SIG-M5 treated with dmso at 0.1 percent for 504 hours (cell line): ENCODE measurements at regions not wholly inside any gene's neighbourhood (a gene's known extent, or its start where the extent isn't known, plus 50 kb on each side); places are given as distances from the start of the nearest gene placed in this dataset.
"Not testable (repeated sequence)": the region's sequence is repeated elsewhere in the genome, so short reads cannot be mapped to it uniquely, and the experiment has no call there.

Experiments
- DNase-seq: peaks from one replicate; lab custom pipeline; 2025; ENCODE audit not compliant: unreplicated experiment; lab: John Stamatoyannopoulos, UW

DNA sequence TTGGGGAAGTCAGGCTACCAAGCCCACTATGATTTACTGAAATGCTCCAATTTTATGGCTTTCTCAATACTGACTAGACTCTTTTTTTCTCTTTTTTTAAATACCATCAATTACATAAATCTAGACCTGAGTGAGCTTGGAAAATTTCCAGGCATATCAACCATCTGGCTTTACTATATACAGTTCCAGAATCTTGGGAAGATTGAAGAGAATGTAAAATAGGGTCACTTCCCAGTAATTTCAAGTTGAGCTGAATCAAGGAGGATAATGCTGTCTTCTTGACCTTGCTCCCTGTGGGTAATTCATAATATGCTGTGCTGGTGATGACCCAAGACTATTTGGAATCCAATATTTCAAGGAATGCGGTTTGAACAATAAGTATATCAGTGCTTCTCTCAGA is 108.1 kb downstream of the MAP3K21 start:
- no peak for DNase-seq

DNA sequence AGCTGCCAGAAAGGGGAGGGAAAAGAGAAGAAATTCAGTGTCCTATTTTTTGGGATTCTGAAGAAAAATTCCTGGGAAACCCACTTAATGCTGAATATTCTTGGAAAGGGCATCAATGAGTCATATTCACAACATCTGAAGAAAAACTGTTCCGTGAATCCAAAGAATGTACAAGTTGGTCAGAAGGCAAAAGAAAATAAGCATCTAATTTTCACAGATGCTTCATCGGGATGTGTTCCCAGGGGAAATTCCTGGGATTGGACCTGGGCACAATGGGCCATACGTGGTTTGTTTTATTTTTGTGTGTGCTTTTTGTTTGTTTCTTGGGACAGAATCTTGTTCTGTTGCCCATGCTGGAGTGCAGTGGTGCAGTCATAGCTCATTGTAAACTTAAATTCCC is 112.2 kb downstream of the MAP3K21 start:
- DNase-seq: no peak

DNA sequence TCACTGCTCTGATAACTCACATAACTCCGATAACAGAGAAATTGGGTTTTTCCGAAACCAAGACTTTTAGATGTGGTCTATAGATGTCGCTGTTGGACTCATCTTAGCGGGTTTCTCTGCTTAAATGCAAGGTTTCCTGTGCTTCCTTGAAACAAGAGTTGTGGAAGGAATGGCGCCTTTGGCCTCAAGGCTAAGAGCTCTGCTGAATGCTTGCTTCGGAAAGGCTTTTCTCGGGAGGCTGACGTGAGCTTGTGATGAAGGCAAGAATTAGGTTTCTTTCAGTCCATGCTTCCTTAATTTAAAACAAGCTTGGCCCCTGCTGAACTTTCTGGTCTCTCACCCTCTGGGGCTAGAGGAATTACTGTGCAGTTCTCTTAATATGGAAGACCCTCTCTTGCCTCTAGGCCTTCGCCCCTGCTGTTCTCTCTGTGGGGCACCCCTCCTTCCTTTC is 113.5 kb downstream of the MAP3K21 start:
- peak; percentile 70 for DNase-seq

DNA sequence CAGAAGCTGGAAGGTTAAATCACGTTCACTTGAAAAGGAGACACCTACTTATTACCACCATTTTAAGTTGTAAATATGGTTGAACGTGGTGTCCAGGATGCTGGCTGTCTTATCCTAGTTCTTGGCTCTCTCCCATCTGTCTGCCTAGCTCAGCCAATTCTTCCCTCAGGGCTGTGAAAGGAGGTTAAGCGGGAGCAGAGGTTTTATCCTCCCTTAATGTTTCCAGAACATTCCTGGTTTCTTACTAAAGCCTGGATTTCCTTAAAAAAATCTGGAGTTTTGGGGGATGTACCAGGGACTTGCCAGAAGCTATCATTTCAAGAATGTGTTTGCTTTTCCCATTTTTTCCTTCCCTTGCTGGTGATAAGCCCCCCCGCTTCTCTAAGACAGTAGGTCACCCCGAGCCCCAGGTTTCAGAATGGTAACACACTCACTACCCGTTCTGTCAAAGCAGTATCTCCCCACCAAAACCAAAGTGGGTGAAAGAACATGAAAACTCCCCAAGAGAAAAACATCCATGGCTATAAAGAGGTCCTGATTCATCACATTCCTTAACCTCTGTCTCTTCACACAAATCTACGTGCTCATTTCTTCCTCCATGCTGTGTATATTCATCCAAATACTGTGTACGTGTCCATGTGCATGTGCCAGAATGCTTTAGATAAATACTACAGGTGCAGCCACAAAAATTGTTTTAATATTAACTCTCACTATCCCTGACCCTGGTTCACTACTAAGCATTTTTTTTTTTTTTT is 114.7 kb downstream of the MAP3K21 start:
- DNase-seq: no peak

DNA sequence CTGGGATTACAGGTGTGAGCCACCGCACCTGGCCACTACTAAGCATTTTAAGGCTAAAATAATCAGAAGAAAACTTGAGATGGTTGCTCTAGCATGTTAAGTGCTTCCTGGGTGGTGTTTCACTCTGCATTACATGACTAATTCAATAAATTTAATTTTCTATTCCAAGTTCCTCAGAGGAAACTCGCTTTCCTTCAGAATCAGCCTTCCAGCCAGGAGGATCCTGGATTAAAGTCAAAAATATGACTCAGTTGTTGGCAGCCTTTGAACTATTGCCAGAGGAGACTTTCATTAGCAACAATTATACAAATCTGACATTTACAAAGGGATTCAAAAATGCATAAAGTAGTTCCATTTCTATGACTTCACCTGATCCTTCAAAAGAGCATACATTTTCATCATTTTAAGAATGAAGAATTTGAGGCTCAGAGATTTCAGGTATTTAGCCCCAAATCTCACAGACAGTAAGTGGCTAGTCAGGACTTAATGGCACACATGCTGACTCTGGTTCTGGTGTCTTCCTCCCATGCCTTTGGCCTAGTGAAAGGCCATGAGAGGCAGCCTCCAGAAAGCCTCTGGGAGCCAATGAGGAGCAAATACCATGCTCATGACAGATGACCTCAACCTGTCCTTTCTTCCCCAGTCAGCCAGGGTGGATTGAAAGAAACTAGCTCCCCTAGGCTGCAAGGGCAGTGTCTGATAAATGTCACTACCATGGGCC is 115.7 kb downstream of the MAP3K21 start:
- no peak for DNase-seq

DNA sequence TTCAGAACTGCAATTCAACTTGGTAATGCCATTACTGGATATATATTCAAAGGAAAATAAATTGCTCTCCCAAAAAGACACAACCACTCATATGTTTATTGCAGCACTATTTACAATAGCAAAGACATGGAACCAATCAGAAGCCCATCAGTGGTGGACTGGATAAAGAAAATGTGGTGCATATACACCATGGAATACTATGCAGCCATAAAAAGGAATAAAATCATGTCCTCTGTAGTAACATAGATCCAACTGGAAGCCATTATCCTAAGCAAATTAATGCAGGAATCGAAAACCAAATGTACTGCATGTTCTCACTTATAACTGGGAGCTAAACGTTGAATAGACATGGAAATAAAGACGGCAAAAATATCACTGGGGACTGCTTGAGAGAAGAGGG is 117.0 kb downstream of the MAP3K21 start:
- DNase-seq: no peak

DNA sequence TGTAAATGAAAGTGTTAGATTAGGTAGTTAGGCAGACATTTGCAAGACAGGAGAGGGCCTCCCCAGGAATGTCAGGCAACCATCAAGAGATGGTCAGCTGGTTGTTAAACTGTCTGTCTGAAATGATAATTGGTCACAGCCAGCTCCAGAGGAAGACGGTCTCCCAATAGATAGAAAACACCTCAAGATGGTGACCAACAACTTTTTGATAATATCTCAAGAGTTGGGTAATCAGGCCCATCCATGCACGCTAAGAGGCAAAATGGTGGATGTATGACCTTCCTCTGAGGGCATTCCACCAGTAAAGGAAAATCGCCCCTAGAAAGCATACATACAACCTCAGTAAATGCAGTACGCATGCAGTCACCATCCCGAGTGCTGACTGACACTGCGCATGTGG is 118.2 kb downstream of the MAP3K21 start:
- DNase-seq: no peak

DNA sequence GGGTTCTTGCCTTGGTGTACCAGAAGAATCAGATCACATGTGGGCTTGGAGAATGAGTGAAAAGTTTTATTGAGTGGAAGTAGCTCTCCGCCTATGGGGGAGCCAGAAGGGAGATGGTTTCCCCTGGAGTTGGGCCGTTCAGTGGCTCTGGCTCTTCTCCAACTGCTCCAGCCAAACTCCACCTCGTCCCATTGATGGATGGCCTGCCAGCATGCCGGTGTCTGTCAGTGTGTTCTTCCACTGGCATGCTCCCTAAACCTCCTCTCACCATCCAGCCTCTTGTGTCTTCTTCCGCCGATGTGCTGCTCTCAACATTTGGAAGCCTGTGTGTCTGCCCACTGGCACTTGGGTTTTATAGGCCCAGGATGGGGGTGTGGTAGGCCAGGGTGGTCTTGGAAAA is 119.4 kb downstream of the MAP3K21 start:
- no peak for DNase-seq

DNA sequence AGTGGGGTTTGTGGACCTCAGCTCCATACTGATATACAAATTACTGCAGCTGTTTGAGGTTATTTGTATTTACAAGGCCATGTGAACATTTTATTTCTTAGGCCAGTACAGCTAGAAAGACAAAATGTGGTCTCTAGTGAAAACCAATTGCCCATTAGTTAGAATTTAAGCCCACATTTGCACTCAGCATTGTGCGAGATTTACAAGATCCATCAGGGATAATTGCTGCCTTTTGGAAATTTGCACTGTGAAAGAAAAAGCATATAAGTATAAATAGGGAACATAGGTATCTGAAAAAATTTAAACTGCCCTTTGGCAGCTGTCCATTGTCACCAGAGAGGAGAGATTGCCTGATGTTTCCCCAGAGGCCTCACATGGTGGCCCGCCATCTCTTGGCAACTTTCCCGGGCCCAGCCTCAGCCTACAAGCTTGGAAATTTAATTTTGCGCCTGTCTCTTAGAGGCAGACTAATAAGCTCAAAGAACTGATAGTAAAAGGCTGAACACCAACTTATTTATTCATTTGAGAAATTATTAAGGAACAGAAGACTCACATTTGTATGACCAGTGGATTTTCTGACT is 120.7 kb downstream of the MAP3K21 start:
- no peak for DNase-seq

DNA sequence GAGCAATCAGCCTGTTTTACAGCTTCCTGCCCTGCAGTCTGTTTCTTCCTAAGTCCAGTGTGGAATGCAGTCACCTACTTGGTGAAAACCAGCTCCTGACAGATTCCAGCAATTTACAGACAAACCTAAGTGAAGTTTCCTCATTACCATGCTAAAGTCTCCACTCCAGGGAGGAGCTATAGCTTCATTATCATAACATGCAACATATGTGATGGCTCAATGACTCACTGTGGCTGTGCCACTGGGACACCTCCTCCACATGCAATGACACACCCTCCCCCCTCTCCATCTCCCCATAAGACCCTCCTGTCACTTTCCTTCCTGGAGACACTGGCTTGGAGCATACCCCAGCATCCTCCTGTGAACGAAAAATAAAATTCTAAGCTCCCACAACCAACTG is 125.2 kb downstream of the MAP3K21 start:
- no peak for DNase-seq

DNA sequence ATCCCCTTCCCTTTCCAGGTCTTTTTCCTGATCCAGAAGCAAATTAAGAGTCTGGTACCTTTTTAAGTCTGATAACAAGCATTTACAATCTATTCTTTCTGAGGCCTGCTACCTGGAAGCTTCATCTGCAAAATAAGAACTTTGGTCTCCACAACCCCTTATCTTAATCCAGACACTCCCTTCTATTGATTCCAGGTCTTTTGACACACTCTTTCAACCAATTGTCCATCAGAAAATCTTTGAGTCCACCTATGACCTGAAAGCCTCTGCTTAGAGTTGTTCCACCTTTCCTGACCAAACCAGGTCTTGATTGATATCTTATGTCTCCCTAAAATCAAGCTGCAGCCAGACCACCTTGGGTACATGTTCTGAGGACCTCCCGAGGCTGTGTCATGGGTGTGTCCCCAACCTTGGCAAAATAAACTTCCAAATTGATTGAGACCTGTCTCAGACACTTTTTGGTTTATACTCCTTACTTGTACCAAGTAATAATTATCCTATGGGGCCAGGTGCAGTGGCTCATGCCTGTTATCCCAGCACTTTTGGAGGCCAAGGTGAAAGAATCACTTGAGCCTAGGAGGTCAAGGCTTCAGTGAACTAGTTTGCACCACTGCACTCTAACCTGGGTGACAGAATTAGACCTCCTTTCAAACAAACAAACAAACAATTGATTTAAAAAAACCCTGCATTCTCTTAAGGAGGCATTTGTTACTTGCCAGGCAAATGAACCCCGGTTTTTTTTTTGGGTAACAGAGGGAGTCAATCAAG is 126.1 kb downstream of the MAP3K21 start:
- DNase-seq: no peak

DNA sequence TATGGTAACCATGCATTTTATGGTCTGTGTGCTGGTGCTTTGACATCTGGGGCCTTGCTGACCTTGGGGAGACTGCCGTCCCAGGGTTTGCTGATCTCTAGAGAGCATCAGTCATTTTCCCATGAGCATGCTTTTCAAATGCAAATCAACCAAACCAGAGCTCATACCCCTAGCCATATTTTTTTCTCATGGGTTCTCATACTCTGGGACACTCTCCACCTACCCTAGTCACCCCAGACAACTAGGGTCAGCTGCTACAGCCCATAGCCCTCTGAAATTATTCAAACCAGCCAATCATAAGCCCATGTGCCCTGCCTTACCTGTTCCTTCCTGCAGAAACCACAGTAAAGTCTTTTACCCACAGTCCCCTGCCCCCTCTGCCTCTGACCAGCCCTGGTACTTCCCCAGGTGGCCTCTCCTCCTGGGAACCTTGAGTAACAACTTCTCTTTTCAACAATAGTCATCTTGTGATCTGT is 132.0 kb downstream of the MAP3K21 start:
- DNase-seq: no peak

DNA sequence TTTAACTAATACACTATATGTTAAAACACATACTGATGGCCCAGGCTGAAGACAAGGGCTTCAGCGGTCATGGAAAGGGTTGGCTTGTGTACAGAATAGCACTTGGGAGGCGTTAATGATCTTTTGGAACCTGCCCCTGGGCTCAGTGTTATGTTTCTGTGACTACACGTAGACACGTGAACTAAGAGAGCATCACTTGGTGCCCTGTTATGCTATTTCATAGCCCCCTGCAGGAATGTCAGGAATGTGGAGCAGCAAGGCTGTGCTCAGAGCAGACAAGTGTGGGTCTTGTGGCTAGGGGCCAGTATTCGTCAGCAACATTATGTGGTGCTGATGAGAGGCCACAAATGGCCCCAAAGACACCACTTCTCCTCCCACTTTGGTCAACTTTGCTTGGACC is 132.4 kb downstream of the MAP3K21 start:
- DNase-seq: no peak

DNA sequence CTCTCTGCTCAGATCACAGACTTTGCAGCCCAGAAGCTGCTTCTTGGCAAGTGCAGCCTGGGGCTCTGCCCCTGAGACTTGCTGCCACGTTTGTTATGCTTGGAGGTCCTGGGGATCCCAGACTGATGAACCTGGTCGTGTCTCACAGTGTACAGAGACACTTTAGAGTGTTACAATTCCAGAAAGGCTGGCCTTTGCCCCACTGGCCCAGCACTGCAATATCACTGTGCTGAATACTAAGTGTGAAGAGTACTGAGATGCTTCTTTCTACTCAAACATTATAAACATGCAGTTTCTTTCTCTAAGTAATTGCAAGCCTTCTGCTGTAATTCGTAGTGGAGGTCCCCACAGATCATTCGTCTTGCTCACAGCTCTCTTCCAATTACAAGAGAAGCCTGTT is 133.2 kb downstream of the MAP3K21 start:
- DNase-seq: no peak

DNA sequence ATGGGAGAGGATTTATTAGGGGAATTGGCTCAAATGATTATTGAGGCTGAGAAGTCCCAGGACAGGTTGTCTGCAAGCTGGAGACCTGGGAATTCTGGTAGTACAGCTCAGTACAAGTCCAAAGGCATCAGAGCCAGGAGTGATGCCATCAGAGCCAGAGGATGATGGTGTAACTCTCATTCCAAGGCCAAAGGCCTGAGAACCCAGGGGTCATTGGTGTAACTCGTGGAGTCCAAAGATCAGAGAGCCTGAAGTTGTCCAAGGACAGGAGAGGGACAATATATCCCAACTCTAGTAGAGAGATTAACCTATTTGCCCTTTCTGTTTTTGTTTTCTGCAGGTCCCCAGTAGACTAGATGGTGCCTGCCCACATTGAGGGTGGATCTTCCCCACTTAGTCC is 134.3 kb downstream of the MAP3K21 start:
- DNase-seq: no peak

DNA sequence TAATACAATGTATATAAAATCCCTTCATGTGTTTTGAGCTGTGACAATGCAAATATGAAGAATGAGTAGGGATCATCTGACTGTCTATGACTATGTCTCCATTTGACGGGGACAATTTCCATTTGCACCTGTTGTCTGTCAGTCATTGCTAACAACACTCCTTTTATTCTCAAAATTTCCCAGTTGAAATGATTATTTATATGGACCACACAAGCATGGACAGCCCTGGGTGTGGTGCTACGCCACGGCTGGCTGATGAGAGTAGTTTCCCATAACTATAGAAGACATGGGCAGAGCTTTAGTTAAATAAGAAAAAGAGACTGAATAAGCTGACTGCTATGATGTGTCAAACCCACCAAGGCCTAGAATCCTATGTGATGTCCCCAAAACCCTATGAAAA is 135.8 kb downstream of the MAP3K21 start:
- no peak for DNase-seq

DNA sequence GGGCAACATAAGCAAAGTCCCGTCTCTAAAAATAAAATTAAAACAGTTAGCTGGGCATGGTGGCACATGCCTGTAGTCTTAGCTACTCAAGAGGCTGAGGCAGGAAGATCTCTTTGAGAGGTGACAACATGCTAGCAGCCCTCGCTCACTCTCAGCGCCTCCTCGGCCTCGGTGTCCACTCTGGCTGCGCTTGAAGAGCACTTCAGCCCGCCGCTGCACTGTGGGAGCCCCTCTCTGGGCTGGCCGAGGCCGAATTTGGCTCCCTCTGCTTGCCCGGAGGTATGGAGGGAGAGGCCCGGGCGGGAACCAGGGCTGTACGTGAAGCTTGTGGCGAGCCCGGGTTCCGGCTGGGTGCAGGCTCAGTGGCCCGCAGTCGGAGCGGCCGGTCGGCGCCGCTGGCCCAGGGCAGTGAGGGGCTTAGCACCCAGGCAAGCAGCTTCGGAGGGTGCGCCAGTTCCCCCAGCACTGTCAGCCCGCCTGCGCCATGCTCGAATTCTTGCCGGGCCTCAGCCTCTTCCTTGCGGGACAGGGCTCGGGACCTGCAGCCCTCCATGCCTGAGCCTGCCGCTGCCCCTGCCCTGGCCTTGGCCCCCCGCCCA is 138.3 kb downstream of the MAP3K21 start:
- no peak for DNase-seq

DNA sequence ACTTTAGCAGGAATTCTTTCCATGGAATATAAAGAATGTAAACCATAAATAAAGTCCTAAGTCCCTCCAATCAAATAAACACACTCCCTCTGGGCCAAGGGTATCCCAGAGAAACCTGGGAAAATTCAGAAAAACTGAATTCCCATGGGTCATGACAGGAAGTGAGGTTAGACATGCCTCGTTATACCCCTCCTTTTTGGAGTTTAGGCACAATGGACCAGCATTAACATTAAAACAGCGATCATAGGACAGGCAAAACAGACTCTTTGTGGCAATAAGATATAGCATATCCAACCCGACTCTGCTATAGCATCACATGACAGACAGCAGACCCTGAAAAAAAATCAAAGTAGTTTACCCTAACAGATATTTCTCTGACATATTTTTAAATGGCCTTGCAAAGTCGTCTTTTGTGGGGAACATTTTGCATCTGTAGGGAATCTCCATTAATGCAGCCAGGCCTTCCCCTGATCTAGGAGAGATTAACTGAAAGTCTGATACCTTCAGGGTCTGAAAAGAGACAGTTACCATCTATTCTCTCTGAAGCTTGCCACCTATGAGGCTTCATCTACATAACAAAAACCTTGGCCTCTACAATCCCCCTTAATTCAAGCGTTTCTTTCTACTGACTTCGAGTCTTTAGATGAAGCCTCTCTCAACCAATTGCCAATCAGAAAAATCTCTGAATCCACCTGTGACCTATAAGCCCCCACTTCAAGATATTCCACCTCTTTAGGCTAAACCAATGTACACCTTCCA is 143.0 kb upstream of the KCNK1 start:
- DNase-seq: no peak

DNA sequence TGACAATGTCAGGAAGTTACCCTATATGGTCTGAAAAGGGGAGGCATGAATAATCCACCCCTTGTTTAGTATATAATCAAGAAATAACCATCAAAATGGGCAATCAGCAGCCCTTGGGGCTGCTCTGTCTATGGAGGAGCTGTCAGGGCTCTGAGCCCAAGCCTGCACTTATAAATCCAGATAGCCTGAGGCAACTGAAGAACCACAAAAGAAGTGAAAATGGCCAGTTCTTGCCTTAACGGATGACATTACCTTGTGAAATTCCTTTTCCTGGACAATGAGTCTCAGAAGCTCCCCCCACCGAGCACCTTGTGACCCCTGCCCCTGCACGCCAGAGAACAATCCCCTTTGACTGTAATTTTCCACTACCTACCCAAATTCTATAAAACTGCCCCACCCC is 142.1 kb upstream of the KCNK1 start:
- DNase-seq: not testable (repeated sequence)

DNA sequence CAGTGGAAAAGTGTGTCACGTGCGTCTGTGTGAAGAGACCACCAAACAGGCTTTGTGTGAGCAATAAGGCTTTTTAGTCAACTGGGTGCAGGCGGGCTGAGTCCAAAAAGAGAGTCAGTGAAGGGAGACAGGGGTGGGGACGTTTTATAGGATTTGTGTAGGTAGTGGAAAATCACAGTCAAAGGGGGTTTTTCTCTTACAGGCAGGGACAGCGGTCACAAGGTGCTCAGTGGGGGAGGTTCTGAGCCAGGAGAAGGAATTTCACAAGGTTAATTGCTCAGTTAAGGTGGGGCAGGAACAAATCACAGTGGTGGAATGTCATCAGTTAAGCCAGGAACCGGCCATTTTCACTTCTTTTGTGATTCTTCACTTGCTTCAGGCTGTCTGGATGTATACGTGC is 141.1 kb upstream of the KCNK1 start:
- not testable (repeated sequence) for DNase-seq
